IMR-90 (cell line): ENCODE measurements at regions not wholly inside any gene's neighbourhood (a gene's known extent, or its start where the extent isn't known, plus 50 kb on each side); places are given as distances from the start of the nearest gene placed in this dataset.

Source experiments
- ATAC-seq: fragments of 200-7000 bp; cut with Tn5 transposase; 2 replicates; pipeline ENCODE4 v1.9.1; 2020; ENCODE audit warnings: low read depth, mild to moderate bottlenecking, moderate library complexity
- BruUV-seq: library from RNA; stranded (reverse); fragments of 400-500 nt; replicated peaks from 2 replicates; lab custom pipeline; 2021; lab: Mats Ljungman, UMichigan
- CTCF ChIA-PET: fragments of 300-600 bp; formaldehyde crosslinking; extraction: SDS; loops from one replicate; lab custom pipeline; 2021; ENCODE audit warnings: antibody characterized with exemption; lab: Yijun Ruan, JAX
- POLR2A ChIA-PET: fragments of 300-600 bp; sonication (Branson Sonifier 250); formaldehyde crosslinking; loops from one replicate; lab custom pipeline; 2022; ENCODE audit warnings: antibody characterized with exemption; ENCODE audit not compliant: unreplicated experiment; lab: Charles Lee
- DNase-seq: peaks from one replicate; pipeline ENCODE4 v3.0.0; 2013
- H2AFZ ChIP-seq: replicated peaks from 2 replicates; pipeline ENCODE3; 2013; ENCODE audit warnings: low read length, mild to moderate bottlenecking; ENCODE audit not compliant: poor library complexity
- H2AK5ac ChIP-seq: 2 replicates; pipeline ENCODE4 v1.6.1; 2013; ENCODE audit warnings: low read depth, low read length, inconsistent platforms
- H2AK9ac ChIP-seq: replicated peaks from 2 replicates; pipeline ENCODE3; 2013; ENCODE audit warnings: mild to moderate bottlenecking, low read depth, low read length, moderate library complexity; ENCODE audit not compliant: poor library complexity
- H2BK120ac ChIP-seq: 2 replicates; pipeline ENCODE4 v1.6.1; 2013; ENCODE audit warnings: low read depth, low read length, inconsistent platforms
- H2BK15ac ChIP-seq: 3 replicates; pipeline ENCODE4 v1.6.1; 2013; ENCODE audit warnings: low read depth, low read length, inconsistent platforms
- H2BK20ac ChIP-seq: 2 replicates; pipeline ENCODE4 v1.6.1; 2013; ENCODE audit warnings: low read depth, mild to moderate bottlenecking, inconsistent platforms, low read length, moderate library complexity
- H2BK5ac ChIP-seq: 2 replicates; pipeline ENCODE4 v1.6.1; 2013; ENCODE audit warnings: mild to moderate bottlenecking, low read depth, low read length, inconsistent platforms; ENCODE audit not compliant: poor library complexity, severe bottlenecking
- H3K14ac ChIP-seq: replicated peaks from 2 replicates; pipeline ENCODE4 v1.6.1; 2013; ENCODE audit warnings: low read depth, low read length, inconsistent platforms
- H3K18ac ChIP-seq: 2 replicates; pipeline ENCODE4 v1.6.1; 2013; ENCODE audit warnings: low read depth, low read length, control low read depth
- H3K23ac ChIP-seq: 2 replicates; pipeline ENCODE4 v1.6.1; 2013; ENCODE audit warnings: low read depth, low read length, inconsistent platforms
- H3K27ac ChIP-seq: 2 replicates; pipeline ENCODE4 v1.5.1; 2013; ENCODE audit warnings: mild to moderate bottlenecking, control low read depth, low read length; ENCODE audit not compliant: insufficient read depth
- H3K27me3 ChIP-seq: 2 replicates; pipeline ENCODE4 v1.6.1; 2013; ENCODE audit warnings: low read length; ENCODE audit not compliant: control insufficient read depth, insufficient read depth
- H3K36me3 ChIP-seq: 2 replicates; pipeline ENCODE4 v1.6.1; 2013; ENCODE audit warnings: low read length, mixed read lengths; ENCODE audit not compliant: control insufficient read depth, insufficient read depth
- H3K4ac ChIP-seq: 2 replicates; pipeline ENCODE4 v1.6.1; 2013; ENCODE audit warnings: low read depth, low read length, inconsistent platforms
- H3K4me1 ChIP-seq: 2 replicates; pipeline ENCODE4 v1.6.1; 2013; ENCODE audit warnings: low read length, mixed read lengths; ENCODE audit not compliant: control insufficient read depth, insufficient read depth
- H3K4me2 ChIP-seq: 2 replicates; pipeline ENCODE4 v1.6.1; 2013; ENCODE audit warnings: low read depth, mild to moderate bottlenecking, control low read depth, low read length, moderate library complexity
- H3K4me3 ChIP-seq: 2 replicates; pipeline ENCODE4 v1.5.1; 2013; ENCODE audit warnings: low read depth, mild to moderate bottlenecking, control low read depth, low read length, moderate library complexity; ENCODE audit not compliant: insufficient read depth
- H3K56ac ChIP-seq: 2 replicates; pipeline ENCODE4 v1.6.1; 2013; ENCODE audit warnings: low read length, inconsistent platforms; ENCODE audit not compliant: insufficient read depth; ENCODE audit errors: extremely low read depth
- H3K79me1 ChIP-seq, 2 experiments: 2 replicates each; pipeline ENCODE4 v1.6.1; 2013; ENCODE audit warnings: low read length in 2 of 2, inconsistent platforms in 1 of 2, low read depth in 1 of 2
- H3K9ac ChIP-seq: 2 replicates; pipeline ENCODE4 v1.6.1; 2013; ENCODE audit warnings: low read depth, low read length, control low read depth
- H3K9me1 ChIP-seq: 2 replicates; pipeline ENCODE4 v1.6.1; 2013; ENCODE audit warnings: low read length, inconsistent platforms; ENCODE audit not compliant: insufficient read depth
- H3K9me3 ChIP-seq: 2 replicates; pipeline ENCODE4 v1.6.1; 2013; ENCODE audit warnings: low read length; ENCODE audit not compliant: control insufficient read depth, insufficient read depth
- H4K20me1 ChIP-seq: 2 replicates; pipeline ENCODE4 v1.6.1; 2013; ENCODE audit warnings: low read length, inconsistent platforms; ENCODE audit not compliant: insufficient read depth
- H4K5ac ChIP-seq: 2 replicates; pipeline ENCODE4 v1.6.1; 2013; ENCODE audit warnings: mild to moderate bottlenecking, low read depth, low read length, control low read depth
- H4K8ac ChIP-seq, 2 experiments: 2 replicates each; pipeline ENCODE4 v1.6.1; 2013; ENCODE audit warnings: low read depth in 2 of 2, low read length in 2 of 2, control low read depth in 1 of 2, inconsistent platforms in 1 of 2
- H4K91ac ChIP-seq: 2 replicates; pipeline ENCODE4 v1.6.1; 2013; ENCODE audit warnings: low read depth, low read length, inconsistent platforms; ENCODE audit not compliant: insufficient read depth
- BHLHE40 ChIP-seq: fragments of 150-350 bp; IDR thresholded peaks from 2 replicates; pipeline ENCODE4 v1.6.1; 2016; ENCODE audit warnings: mild to moderate bottlenecking, low read depth, low read length
- CEBPB ChIP-seq: IDR thresholded peaks from 2 replicates; pipeline ENCODE4 v1.6.1; 2012; ENCODE audit warnings: low read depth, low read length, improper control_type of control experiment
- CHD1 ChIP-seq: IDR thresholded peaks from 2 replicates; pipeline ENCODE4 v1.6.1; 2012; ENCODE audit warnings: low read depth, low read length, improper control_type of control experiment
- MAFK ChIP-seq: IDR thresholded peaks from 2 replicates; pipeline ENCODE4 v1.6.1; 2012; ENCODE audit warnings: low read depth, low read length, improper control_type of control experiment
- MAZ ChIP-seq: IDR thresholded peaks from 2 replicates; pipeline ENCODE4 v1.6.1; 2012; ENCODE audit warnings: low read depth, mild to moderate bottlenecking, low read length, improper control_type of control experiment, moderate library complexity, borderline replicate concordance
- MXI1 ChIP-seq: IDR thresholded peaks from 2 replicates; pipeline ENCODE4 v1.6.1; 2012; ENCODE audit warnings: low read depth, mild to moderate bottlenecking, low read length, moderate library complexity, borderline replicate concordance
- NFE2L2 ChIP-seq: fragments of 150-350 bp; IDR thresholded peaks from 2 replicates; pipeline ENCODE4 v1.6.1; 2016; ENCODE audit warnings: low read depth, mild to moderate bottlenecking, low read length
- POLR2A ChIP-seq: IDR thresholded peaks from 2 replicates; pipeline ENCODE4 v1.6.1; 2012; ENCODE audit warnings: mild to moderate bottlenecking, low read depth, low read length
- RAD21 ChIP-seq: IDR thresholded peaks from 2 replicates; pipeline ENCODE4 v1.6.1; 2012; ENCODE audit warnings: low read length, improper control_type of control experiment
- RCOR1 ChIP-seq: IDR thresholded peaks from 2 replicates; pipeline ENCODE4 v1.6.1; 2012; ENCODE audit warnings: mild to moderate bottlenecking, low read length, improper control_type of control experiment; ENCODE audit not compliant: insufficient replicate concordance
- RFX5 ChIP-seq: IDR thresholded peaks from 2 replicates; pipeline ENCODE4 v1.8.0; 2012; ENCODE audit warnings: low read depth, mild to moderate bottlenecking, low read length, moderate library complexity
- SMC3 ChIP-seq: fragments of 150-350 bp; IDR thresholded peaks from 2 replicates; pipeline ENCODE4 v1.6.1; 2016; ENCODE audit warnings: low read depth, mild to moderate bottlenecking, antibody characterized with exemption, low read length, moderate library complexity
- WGBS, 2 experiments: methylation state at CpG; one replicate each; pipeline versions ENCODE4 v1.1.5 to v1.1.7; 2013; ENCODE audit warnings: missing lambda C conversion rate in 2 of 2; ENCODE audit not compliant: insufficient read length in 1 of 2; ENCODE audit errors: extremely low coverage in 2 of 2; 5-methylcytosine and 5-hydroxymethylcytosine counted together
- dilution Hi-C: fragments of 300-500 bp; cut with HindIII; formaldehyde crosslinking; loops from one replicate; pipeline ENCODE4 v1.14.3; 2018; ENCODE audit warnings: low sequenced_read_pairs; ENCODE audit not compliant: unreplicated experiment
- in situ Hi-C: fragments of 300-500 bp; cut with MboI; formaldehyde crosslinking; loops from 3 replicates; pipeline ENCODE4 v1.14.3; 2019; ENCODE audit warnings: low sequenced_read_pairs, inconsistent platforms, mixed read lengths
- intact Hi-C: fragments of 100-400 bp; cut with micrococcal nuclease; formaldehyde crosslinking; loops from 2 replicates; pipeline ENCODE4 v1.10.0; 2022
- TF ChIP-seq, protein P1 (sequence below): fragments of 150-350 bp; IDR thresholded peaks from 2 replicates; pipeline ENCODE4 v1.6.1; 2016; ENCODE audit warnings: low read depth, mild to moderate bottlenecking, low read length, moderate library complexity, borderline replicate concordance
- TF ChIP-seq, protein P2 (sequence below): conservative IDR thresholded peaks from 2 replicates; pipeline ENCODE4 v1.5.1; 2012; ENCODE audit warnings: mild to moderate bottlenecking, low read depth, low read length, improper control_type of control experiment
- TF ChIP-seq, protein P3 (sequence below): fragments of 150-350 bp; IDR thresholded peaks from 2 replicates; pipeline ENCODE4 v1.6.1; 2017; ENCODE audit warnings: mild to moderate bottlenecking, antibody characterized with exemption, low read length, low read depth

DNA sequence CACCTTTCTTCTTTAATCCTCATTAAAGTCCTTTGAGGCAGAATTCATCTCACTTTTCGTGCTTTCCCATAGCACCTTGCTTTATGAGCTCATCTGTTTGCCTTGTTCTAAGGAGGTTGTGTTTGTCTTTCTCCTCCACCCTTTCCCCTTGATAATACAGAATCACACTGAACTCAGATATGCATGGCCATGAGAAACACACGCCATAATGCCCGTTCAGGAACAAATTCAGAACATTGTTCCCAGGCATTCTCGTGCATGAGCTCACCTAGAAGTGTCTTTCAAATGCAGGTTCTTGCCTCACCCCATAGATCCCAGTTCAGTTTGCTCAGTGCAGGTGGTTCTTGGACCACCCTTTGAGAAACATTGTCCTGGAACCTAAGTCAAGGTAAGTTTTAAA, 71.1 kb downstream of the TMEM114 start:
- TF ChIP-seq POLR2A, result no peak
- TF ChIP-seq RAD21, result no peak
- TF ChIP-seq, protein P1, sequence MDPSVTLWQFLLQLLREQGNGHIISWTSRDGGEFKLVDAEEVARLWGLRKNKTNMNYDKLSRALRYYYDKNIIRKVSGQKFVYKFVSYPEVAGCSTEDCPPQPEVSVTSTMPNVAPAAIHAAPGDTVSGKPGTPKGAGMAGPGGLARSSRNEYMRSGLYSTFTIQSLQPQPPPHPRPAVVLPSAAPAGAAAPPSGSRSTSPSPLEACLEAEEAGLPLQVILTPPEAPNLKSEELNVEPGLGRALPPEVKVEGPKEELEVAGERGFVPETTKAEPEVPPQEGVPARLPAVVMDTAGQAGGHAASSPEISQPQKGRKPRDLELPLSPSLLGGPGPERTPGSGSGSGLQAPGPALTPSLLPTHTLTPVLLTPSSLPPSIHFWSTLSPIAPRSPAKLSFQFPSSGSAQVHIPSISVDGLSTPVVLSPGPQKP, result no peak
- TF ChIP-seq MAZ, result no peak
- no peak for TF ChIP-seq MAFK
- TF ChIP-seq CEBPB, result no peak
- TF ChIP-seq, protein P2, sequence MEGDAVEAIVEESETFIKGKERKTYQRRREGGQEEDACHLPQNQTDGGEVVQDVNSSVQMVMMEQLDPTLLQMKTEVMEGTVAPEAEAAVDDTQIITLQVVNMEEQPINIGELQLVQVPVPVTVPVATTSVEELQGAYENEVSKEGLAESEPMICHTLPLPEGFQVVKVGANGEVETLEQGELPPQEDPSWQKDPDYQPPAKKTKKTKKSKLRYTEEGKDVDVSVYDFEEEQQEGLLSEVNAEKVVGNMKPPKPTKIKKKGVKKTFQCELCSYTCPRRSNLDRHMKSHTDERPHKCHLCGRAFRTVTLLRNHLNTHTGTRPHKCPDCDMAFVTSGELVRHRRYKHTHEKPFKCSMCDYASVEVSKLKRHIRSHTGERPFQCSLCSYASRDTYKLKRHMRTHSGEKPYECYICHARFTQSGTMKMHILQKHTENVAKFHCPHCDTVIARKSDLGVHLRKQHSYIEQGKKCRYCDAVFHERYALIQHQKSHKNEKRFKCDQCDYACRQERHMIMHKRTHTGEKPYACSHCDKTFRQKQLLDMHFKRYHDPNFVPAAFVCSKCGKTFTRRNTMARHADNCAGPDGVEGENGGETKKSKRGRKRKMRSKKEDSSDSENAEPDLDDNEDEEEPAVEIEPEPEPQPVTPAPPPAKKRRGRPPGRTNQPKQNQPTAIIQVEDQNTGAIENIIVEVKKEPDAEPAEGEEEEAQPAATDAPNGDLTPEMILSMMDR, result no peak
- no peak for TF ChIP-seq NFE2L2
- TF ChIP-seq RFX5, result no peak
- no peak for TF ChIP-seq SMC3
- TF ChIP-seq RCOR1, result no peak
- TF ChIP-seq MXI1, result no peak
- TF ChIP-seq, protein P3, sequence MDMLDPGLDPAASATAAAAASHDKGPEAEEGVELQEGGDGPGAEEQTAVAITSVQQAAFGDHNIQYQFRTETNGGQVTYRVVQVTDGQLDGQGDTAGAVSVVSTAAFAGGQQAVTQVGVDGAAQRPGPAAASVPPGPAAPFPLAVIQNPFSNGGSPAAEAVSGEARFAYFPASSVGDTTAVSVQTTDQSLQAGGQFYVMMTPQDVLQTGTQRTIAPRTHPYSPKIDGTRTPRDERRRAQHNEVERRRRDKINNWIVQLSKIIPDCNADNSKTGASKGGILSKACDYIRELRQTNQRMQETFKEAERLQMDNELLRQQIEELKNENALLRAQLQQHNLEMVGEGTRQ, result no peak
- no peak for TF ChIP-seq BHLHE40
- no peak for TF ChIP-seq CHD1
- Histone ChIP-seq H3K27me3 (no peaks in the 10 kb centered on the region), H3K9me3 (no peaks in the 10 kb centered on the region; the same call in 1 of the 2 replicates), H3K27ac (no peak overlapping the region), H4K91ac (no peak overlapping the region), H3K4ac (no peak overlapping the region), H4K5ac (no peak overlapping the region), H3K4me2 (no peak overlapping the region), H3K9me1 (no peaks in the 10 kb centered on the region), H2BK5ac (no peak overlapping the region), H2AK5ac (no peak overlapping the region), H3K18ac (no peak overlapping the region), H2BK15ac (no peak overlapping the region), H4K20me1 (no peaks in the 10 kb centered on the region), H3K23ac (no peak overlapping the region), H2AK9ac (no peak overlapping the region), H2BK20ac (no peak overlapping the region), H3K36me3 (no peaks in the 10 kb centered on the region), H2AFZ (no peak overlapping the region), H2BK120ac (no peak overlapping the region), H3K56ac (no peak overlapping the region), H3K4me3 (no peak overlapping the region), H3K14ac (no peak overlapping the region), H3K79me1 (no peaks in the 10 kb centered on the region), H3K9ac (no peak overlapping the region), H4K8ac (no peak overlapping the region), H3K4me1 (no peaks in the 10 kb centered on the region)
- dilution Hi-C loops, result no loop called here
- DNase-seq, result no peak
- CTCF ChIA-PET, result no interaction called here
- no peak for ATAC-seq
- 47% methylated on average over 3 of the region's 4 CpGs; no CpG with 5 or more reads in 1 of the 2 experiments for WGBS, 2 experiments
- POLR2A ChIA-PET, result no interaction called here
- in situ Hi-C loops, result no loop called here
- intact Hi-C loops, result no loop called here
- no TSS peak for BruUV-seq
